GM12891 (cell line): ENCODE measurements at regions not wholly inside any gene's neighbourhood (a gene's known extent, or its start where the extent isn't known, plus 50 kb on each side); places are given as distances from the start of the nearest gene placed in this dataset.

Experiments used
- POLR2A ChIP-seq: IDR thresholded peaks from 2 replicates; pipeline ENCODE4 v1.6.1; 2011; ENCODE audit warnings: low read depth, low read length, control low read depth
- SPI1 ChIP-seq: IDR thresholded peaks from 2 replicates; pipeline ENCODE4 v1.6.1; 2011; ENCODE audit warnings: low read depth, low read length, control low read depth
- TAF1 ChIP-seq: IDR thresholded peaks from 2 replicates; pipeline ENCODE4 v1.6.1; 2011; ENCODE audit warnings: low read depth, low read length, control low read depth

DNA sequence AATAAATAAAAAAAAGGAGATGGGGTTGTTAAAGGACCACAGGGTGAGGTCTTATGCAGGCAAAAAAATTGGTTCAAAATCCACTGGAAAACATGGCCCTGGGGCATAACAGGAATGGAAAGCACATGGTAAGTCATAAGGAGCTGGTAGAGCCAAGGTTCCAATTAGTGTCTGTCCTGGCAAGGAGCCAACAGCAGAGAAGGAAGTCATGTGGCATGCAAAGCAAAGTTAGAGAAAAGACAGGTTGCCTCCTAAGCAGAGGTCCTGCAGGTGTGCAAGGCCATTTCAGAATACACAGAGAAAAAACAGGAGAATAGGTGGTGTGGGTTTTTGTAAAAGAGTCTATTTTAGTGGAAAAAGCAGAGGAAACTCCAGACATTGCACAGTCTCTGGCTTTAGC, 1881.7 kb downstream of the ARAP2 start:
- TF ChIP-seq SPI1 = no peak
- TF ChIP-seq TAF1 = no peak
- no peak for TF ChIP-seq POLR2A
